GM20000 (cell line): ENCODE measurements at regions not wholly inside any gene's neighbourhood (a gene's known extent, or its start where the extent isn't known, plus 50 kb on each side); places are given as distances from the start of the nearest gene placed in this dataset.

ENCODE experiments used
- DNase-seq: peaks from one replicate; pipeline ENCODE4 v3.0.0; 2012; ENCODE audit warnings: low spot score
- TF ChIP-seq, protein P1 (sequence below): IDR thresholded peaks from 2 replicates; pipeline ENCODE4 v1.5.1; 2012; ENCODE audit warnings: mild to moderate bottlenecking, control low read depth; ENCODE audit errors: extremely low read depth, missing control alignments

DNA sequence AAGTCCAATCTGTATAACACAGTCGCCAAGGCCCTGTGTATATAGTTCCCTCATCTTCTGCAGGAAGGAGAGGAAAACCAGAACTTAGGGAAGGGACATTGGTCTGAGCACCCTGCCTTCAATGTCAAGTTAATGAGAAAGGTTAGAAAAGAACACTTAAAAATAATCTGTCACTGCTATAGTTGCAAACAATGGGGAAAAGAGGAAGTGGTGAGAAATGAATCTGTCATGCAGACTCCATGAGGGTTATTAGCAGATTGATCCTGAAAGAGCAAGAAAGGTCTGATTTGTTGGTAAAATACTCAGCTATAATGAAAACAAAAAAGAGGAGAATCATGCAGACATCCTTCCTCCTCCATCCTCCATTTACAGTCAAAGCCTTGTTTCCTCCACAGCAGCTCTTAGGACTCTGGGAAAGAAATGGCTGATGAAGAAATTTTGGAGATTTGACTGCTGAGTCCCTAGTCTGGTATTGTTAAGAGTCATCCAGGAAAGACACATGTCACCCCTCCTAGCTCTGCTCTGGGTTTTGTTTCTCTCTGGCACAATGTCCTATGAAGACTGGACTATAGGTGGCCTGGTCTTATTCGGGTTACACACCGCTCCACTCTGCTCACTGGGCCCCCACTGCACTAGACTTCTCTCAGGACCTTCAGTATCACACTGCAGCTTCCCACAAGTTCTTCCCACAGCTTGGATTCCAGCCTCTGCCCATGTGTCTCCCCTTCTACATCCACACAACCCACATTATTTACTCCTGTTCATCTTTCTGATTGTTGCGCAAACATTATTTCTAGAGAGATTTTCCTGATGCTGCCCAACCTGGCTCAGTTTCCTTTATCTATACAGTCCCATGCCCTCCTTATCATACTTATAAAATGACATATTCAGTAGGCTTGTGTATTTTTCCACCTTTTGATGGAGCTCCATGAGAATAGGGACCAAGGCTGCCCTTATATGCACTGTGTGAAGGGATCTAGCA is 56.5 kb upstream of the XYLT1 start:
- DNase-seq, result peak; percentile 39
- TF ChIP-seq, protein P1, sequence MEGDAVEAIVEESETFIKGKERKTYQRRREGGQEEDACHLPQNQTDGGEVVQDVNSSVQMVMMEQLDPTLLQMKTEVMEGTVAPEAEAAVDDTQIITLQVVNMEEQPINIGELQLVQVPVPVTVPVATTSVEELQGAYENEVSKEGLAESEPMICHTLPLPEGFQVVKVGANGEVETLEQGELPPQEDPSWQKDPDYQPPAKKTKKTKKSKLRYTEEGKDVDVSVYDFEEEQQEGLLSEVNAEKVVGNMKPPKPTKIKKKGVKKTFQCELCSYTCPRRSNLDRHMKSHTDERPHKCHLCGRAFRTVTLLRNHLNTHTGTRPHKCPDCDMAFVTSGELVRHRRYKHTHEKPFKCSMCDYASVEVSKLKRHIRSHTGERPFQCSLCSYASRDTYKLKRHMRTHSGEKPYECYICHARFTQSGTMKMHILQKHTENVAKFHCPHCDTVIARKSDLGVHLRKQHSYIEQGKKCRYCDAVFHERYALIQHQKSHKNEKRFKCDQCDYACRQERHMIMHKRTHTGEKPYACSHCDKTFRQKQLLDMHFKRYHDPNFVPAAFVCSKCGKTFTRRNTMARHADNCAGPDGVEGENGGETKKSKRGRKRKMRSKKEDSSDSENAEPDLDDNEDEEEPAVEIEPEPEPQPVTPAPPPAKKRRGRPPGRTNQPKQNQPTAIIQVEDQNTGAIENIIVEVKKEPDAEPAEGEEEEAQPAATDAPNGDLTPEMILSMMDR, result no peak

DNA sequence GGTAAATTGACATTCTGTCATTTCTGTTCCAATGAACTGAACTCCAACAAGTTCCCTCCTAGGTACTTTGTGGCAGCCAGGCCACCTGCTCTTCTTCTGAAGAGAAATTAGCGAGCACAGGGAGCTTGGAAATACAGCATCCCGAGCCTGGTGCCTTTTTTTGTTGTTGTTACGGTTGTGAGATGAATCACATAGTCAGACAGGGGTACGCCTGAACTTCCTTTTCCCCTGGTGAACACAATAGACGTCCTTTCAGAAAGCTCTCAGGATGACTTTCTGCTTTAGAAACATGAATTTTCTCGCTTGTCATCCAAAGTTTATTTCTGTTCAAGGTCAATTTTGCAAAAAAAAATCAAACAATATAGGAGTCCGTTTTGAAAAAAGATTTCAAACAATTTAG is 53.9 kb upstream of the XYLT1 start:
- no peak for DNase-seq
- TF ChIP-seq, protein P1, result no peak

DNA sequence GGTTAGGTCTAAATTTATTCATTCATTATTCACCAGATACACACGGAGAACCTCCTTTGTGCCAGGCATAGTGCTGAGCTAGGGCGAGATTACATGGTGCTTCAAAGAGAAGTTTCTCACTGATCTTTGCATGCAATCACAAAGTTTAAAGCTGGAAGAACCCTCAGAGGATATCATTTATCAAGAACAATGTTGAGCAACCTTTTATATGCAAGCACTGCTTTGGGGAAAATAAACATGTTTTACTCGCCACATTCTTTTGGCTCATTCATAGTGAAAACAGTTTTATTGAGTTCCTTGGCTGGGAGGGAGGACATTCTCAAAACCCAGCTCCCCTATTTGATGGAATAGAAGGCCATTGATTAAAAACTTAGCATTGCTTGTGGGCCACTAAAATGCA is 49.8 kb upstream of the XYLT1 start:
- TF ChIP-seq, protein P1, result no peak
- DNase-seq, result no peak
